Astrocyte (in vitro differentiated cells and primary cell): ENCODE measurements at regions not wholly inside any gene's neighbourhood (a gene's known extent, or its start where the extent isn't known, plus 50 kb on each side); places are given as distances from the start of the nearest gene placed in this dataset.

ENCODE experiments used
- CTCF ChIP-seq: IDR thresholded peaks from 2 replicates; pipeline ENCODE4 v1.5.1; 2011; ENCODE audit warnings: low read depth, mild to moderate bottlenecking, inconsistent platforms, low read length, moderate library complexity; ENCODE audit not compliant: insufficient read depth
- EZH2 ChIP-seq: IDR thresholded peaks from 2 replicates; pipeline ENCODE4 v1.6.1; 2012; ENCODE audit warnings: mild to moderate bottlenecking, low read length, inconsistent platforms; ENCODE audit not compliant: insufficient read depth

- TF ChIP-seq CTCF (no peak), EZH2 (no peak)
Measured at GRCh38 chr2:9777081-9777480, 66.2 kb upstream of the TAF1B start.
